ENCODE measurements at regions not wholly inside any gene's neighbourhood (a gene's known extent, or its start where the extent isn't known, plus 50 kb on each side); places are given as distances from the start of the nearest gene placed in this dataset.
A peak's percentile ranks its signal among the peaks of the same experiment; 100 is the strongest.

GRCh38 chr7:41809940-41810576, 107.2 kb upstream of the INHBA start (continued):
- TF ChIP-seq USF2 (IDR thresholded peaks at IDR 0.05; ENCODE audit: borderline replicate concordance, low read depth, low read length) = no peak; the same call in 1 of the 2 replicates
- no peak for TF ChIP-seq SUPT20H (IDR thresholded peaks at IDR 0.05; ENCODE audit: borderline replicate concordance, control insufficient read depth, low read depth, low read length)
- TF ChIP-seq NKRF (conservative IDR thresholded peaks at IDR 0.05) = no peak
- TF ChIP-seq ZNF217 (IDR thresholded peaks at IDR 0.05) = no peak
- TF ChIP-seq STAT3 (IDR thresholded peaks at IDR 0.05; ENCODE audit: low read depth, low read length) = peak; percentile 67; the same call in 1 of the 2 replicates
- TF ChIP-seq ESRRA (IDR thresholded peaks at IDR 0.05; ENCODE audit: low read length) = no peak
- peak; percentile 72 for TF ChIP-seq IKZF1 (conservative IDR thresholded peaks at IDR 0.05)
- TF ChIP-seq MYC (IDR thresholded peaks at IDR 0.05; ENCODE audit: insufficient read depth, insufficient read length, insufficient replicate concordance, low read length, severe bottlenecking) = no peak
- TF ChIP-seq RUNX3 (IDR thresholded peaks at IDR 0.05; ENCODE audit: low read length) = no peak; the same call in 1 of the 2 replicates
- TF ChIP-seq CHD2 (IDR thresholded peaks at IDR 0.05; ENCODE audit: borderline replicate concordance, low read depth, low read length) = no peak
- no peak for TF ChIP-seq PML (IDR thresholded peaks at IDR 0.05; ENCODE audit: low read length)
- no peak for TF ChIP-seq SRF (IDR thresholded peaks at IDR 0.05; ENCODE audit: low read depth in 2 of 2, low read length in 2 of 2)
- TF ChIP-seq ZBTB11 (CRISPR knock-in tag; IDR thresholded peaks at IDR 0.05) = no peak
- no peak for TF ChIP-seq PAX5 (IDR thresholded peaks at IDR 0.05; ENCODE audit: borderline replicate concordance, low read depth, low read length)
- TF ChIP-seq MXI1 (IDR thresholded peaks at IDR 0.05; ENCODE audit: low read depth, low read length) = no peak
- TF ChIP-seq HDGF (IDR thresholded peaks at IDR 0.05) = no peak
- no peak for TF ChIP-seq BCLAF1 (IDR thresholded peaks at IDR 0.05)
- no peak for TF ChIP-seq SIN3A (IDR thresholded peaks at IDR 0.05; ENCODE audit: low read depth, low read length)
- TF ChIP-seq SIX5 (IDR thresholded peaks at IDR 0.05; ENCODE audit: low read depth, low read length, severe bottlenecking) = no peak
- no peak; the same call in 1 of the 2 replicates for TF ChIP-seq GATAD2B (conservative IDR thresholded peaks at IDR 0.05; ENCODE audit: low read depth)
- no peak for TF ChIP-seq EED (IDR thresholded peaks at IDR 0.05; ENCODE audit: low read depth)
